ENCODE measurements at regions not wholly inside any gene's neighbourhood (a gene's known extent, or its start where the extent isn't known, plus 50 kb on each side); places are given as distances from the start of the nearest gene placed in this dataset.

DNA sequence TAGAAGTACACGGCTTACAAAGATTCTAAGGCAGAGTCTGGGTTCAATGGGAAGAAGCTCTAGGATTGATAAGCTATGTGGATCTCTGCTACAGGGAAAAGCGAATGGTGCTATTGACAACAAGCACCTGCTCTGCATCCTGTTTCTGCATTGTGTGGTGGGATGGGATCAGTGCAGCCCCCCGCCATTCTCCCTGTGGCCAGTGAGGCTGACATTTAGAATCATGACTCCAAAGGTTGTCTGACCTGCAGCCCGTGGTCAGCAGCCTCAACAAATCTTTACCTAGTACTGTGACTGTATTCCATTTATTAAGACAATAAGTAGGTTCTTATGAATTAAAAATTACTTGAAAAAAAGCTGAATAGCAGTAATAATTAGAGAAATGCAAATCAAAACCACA is 1477.0 kb upstream of the TMEM132C start:
- DNase-seq (ENCODE audit: low read depth in 1 of 2, low spot score in 2 of 2) (no peak), FAIRE-seq (no peak)
- Histone ChIP-seq H3K9ac (replicated peaks in 1 of 4; ENCODE audit: extremely low read depth in 1 of 4, low read depth in 3 of 4, low read length in 3 of 4) (no peak overlapping the region), H3K79me2 (ENCODE audit: control insufficient read depth in 1 of 2, insufficient read depth in 2 of 2, low read length in 2 of 2) (no peaks in the 10 kb centered on the region), H4K91ac (replicated peaks; ENCODE audit: insufficient read length, low read length) (no peak overlapping the region), H3K14ac (ENCODE audit: insufficient read length) (no peak overlapping the region), H3K27ac (ENCODE audit: low read depth, low read length) (no peak overlapping the region), H2BK120ac (replicated peaks; ENCODE audit: low read depth, low read length) (no peak overlapping the region), H3K79me1 (ENCODE audit: low read depth, low read length) (no peaks in the 10 kb centered on the region), H3K23ac (ENCODE audit: insufficient read length) (no peak overlapping the region), H2BK15ac (ENCODE audit: low read length) (no peak overlapping the region), H4K8ac (ENCODE audit: extremely low read depth, insufficient read depth, low read length) (no peak overlapping the region), H3K4me2 (ENCODE audit: insufficient read depth in 1 of 2, low read depth in 2 of 2, low read length in 2 of 2) (no peak overlapping the region), H2BK12ac (ENCODE audit: low read depth, low read length) (no peak overlapping the region), H3K9me3 (ENCODE audit: insufficient read depth in 2 of 2, low read depth in 1 of 2, low read length in 1 of 2) (no peaks in the 10 kb centered on the region), H3K18ac (ENCODE audit: extremely low read depth, low read length) (no peak overlapping the region), H2AFZ (ENCODE audit: low read length) (no peak overlapping the region), H2BK20ac (ENCODE audit: low read length) (no peak overlapping the region), H2BK5ac (ENCODE audit: low read depth, low read length) (no peak overlapping the region), H3K4me3 (ENCODE audit: extremely low read depth in 1 of 4, insufficient read depth in 2 of 4, low read depth in 3 of 4, low read length in 4 of 4) (no peak overlapping the region), H3K23me2 (ENCODE audit: low read depth, low read length) (no peaks in the 10 kb centered on the region), H4K5ac (ENCODE audit: insufficient read length, low read depth, low read length) (no peak overlapping the region), H3K4me1 (replicated peaks in 1 of 4; ENCODE audit: control insufficient read depth in 3 of 4, insufficient read depth in 4 of 4, low read length in 3 of 4) (no peaks in the 10 kb centered on the region), H3K4ac (replicated peaks; ENCODE audit: insufficient read length, low read depth, low read length) (no peak overlapping the region), H4K20me1 (replicated peaks in 1 of 2; ENCODE audit: control insufficient read depth in 1 of 2, insufficient read depth in 2 of 2, low read length in 2 of 2) (no peaks in the 10 kb centered on the region), H3K36me3 (ENCODE audit: control insufficient read depth in 2 of 4, insufficient read depth in 4 of 4, low read length in 3 of 4) (no peaks in the 10 kb centered on the region), H3K27me3 (replicated peaks in 1 of 4; ENCODE audit: control insufficient read depth in 3 of 4, extremely low read depth in 1 of 4, insufficient read depth in 3 of 4, low read length in 3 of 4) (no peaks in the 10 kb centered on the region), H2AK5ac (ENCODE audit: low read depth, low read length) (no peak overlapping the region), H3K56ac (replicated peaks; ENCODE audit: insufficient read length, low read depth, low read length) (no peak overlapping the region)
- POLR2A ChIA-PET (ENCODE audit: partially characterized antibody): no interaction called here
- CTCF ChIA-PET (ENCODE audit: partially characterized antibody): interaction anchor here (1.1 to 2.1 kb wide), 3 partner anchors 42 to 84 kb away, joined by 4 to 9 read pairs (median 5); no protein-coding TSS in a partner anchor
- 90% methylated on average over 4 of the region's 4 CpGs; no CpG with 5 or more reads in 1 of the 2 experiments for WGBS, 2 experiments (ENCODE audit: extremely low coverage in 1 of 2, insufficient coverage in 1 of 2, insufficient read length in 1 of 2, insufficient replicate concordance in 2 of 2, low coverage in 1 of 2, low lambda C conversion rate in 2 of 2, missing lambda C conversion rate in 1 of 2)
- TF ChIP-seq POLR2AphosphoS5 (IDR thresholded peaks at IDR 0.05; ENCODE audit: low read depth, low read length) (no peak), KDM1A (IDR thresholded peaks at IDR 0.05; ENCODE audit: borderline replicate concordance, low read length) (no peak), RNF2 (IDR thresholded peaks at IDR 0.05; ENCODE audit: borderline replicate concordance, low read depth, low read length, missing control alignments, poor library complexity, severe bottlenecking) (no peak), TEAD4 (IDR thresholded peaks at IDR 0.05; ENCODE audit: low read depth, low read length) (no peak)
